ENCODE measurements at regions not wholly inside any gene's neighbourhood (a gene's known extent, or its start where the extent isn't known, plus 50 kb on each side); places are given as distances from the start of the nearest gene placed in this dataset.

GRCh38 chr4:82047731-82048130, 326.1 kb downstream of the HNRNPD start:
- TF ChIP-seq KDM1A (IDR thresholded peaks at IDR 0.05; ENCODE audit: borderline replicate concordance, low read length) (no peak), BACH1 (IDR thresholded peaks at IDR 0.05; ENCODE audit: low read length) (no peak), EP300 (IDR thresholded peaks at IDR 0.05; ENCODE audit: borderline replicate concordance in 1 of 2, low read depth in 2 of 2, low read length in 2 of 2) (no peak)
- TF ChIP-seq, protein P1, sequence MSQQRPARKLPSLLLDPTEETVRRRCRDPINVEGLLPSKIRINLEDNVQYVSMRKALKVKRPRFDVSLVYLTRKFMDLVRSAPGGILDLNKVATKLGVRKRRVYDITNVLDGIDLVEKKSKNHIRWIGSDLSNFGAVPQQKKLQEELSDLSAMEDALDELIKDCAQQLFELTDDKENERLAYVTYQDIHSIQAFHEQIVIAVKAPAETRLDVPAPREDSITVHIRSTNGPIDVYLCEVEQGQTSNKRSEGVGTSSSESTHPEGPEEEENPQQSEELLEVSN (IDR thresholded peaks at IDR 0.05) = no peak
- TF ChIP-seq, protein P2, sequence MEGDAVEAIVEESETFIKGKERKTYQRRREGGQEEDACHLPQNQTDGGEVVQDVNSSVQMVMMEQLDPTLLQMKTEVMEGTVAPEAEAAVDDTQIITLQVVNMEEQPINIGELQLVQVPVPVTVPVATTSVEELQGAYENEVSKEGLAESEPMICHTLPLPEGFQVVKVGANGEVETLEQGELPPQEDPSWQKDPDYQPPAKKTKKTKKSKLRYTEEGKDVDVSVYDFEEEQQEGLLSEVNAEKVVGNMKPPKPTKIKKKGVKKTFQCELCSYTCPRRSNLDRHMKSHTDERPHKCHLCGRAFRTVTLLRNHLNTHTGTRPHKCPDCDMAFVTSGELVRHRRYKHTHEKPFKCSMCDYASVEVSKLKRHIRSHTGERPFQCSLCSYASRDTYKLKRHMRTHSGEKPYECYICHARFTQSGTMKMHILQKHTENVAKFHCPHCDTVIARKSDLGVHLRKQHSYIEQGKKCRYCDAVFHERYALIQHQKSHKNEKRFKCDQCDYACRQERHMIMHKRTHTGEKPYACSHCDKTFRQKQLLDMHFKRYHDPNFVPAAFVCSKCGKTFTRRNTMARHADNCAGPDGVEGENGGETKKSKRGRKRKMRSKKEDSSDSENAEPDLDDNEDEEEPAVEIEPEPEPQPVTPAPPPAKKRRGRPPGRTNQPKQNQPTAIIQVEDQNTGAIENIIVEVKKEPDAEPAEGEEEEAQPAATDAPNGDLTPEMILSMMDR (IDR thresholded peaks at IDR 0.05; ENCODE audit: control extremely low read depth in 1 of 3, insufficient read depth in 1 of 3, low read depth in 1 of 3, low read length in 3 of 3) = no peak

Data from H1 (cell line).